ENCODE measurements at regions not wholly inside any gene's neighbourhood (a gene's known extent, or its start where the extent isn't known, plus 50 kb on each side); places are given as distances from the start of the nearest gene placed in this dataset.

DNA sequence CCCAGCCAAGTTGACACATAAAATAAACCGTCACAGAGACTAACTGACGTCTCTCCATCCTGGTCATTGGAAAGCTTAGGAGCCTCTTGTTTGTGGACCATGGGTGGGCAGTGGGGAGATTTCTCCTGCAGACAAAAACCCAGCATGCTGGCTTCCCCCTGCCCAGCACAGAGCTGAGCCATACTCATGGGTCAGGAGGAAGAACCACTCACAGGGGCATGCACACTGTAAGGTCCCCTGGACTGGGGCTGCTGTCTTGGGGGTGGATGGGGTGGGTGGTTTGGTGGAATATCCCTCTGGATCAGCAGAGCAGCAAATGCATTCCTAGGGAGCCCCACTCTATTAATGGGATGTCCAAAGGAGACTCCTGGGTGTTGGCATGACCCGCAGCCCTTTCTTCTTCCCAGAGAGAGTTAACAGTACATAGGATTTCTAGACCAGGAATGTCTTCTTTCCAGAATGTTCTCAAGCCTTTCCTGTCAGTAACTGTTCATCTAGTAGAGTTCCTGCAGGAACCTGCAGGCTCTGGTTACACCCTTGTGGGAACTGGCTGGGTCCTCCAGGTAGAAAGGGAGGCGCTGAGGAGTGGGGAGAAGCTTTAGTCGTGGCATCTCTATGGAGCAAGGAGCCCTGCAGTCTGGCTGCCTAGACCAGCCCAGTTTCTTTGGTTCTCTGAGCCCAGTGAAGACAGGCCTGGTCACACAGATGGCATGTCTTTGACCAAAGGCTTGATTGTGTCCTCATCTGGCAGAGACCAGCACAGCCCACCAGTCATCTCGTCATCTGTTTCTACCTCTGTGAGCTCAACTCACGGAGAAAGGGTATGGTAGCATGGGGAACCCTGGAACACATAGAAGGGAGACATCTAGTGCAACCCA is 73.4 kb upstream of the PRR23C start:
- TF ChIP-seq FOS (IDR thresholded peaks at IDR 0.05; ENCODE audit: low read depth, low read length) = no peak
- TF ChIP-seq, protein P1, sequence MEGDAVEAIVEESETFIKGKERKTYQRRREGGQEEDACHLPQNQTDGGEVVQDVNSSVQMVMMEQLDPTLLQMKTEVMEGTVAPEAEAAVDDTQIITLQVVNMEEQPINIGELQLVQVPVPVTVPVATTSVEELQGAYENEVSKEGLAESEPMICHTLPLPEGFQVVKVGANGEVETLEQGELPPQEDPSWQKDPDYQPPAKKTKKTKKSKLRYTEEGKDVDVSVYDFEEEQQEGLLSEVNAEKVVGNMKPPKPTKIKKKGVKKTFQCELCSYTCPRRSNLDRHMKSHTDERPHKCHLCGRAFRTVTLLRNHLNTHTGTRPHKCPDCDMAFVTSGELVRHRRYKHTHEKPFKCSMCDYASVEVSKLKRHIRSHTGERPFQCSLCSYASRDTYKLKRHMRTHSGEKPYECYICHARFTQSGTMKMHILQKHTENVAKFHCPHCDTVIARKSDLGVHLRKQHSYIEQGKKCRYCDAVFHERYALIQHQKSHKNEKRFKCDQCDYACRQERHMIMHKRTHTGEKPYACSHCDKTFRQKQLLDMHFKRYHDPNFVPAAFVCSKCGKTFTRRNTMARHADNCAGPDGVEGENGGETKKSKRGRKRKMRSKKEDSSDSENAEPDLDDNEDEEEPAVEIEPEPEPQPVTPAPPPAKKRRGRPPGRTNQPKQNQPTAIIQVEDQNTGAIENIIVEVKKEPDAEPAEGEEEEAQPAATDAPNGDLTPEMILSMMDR (conservative IDR thresholded peaks at IDR 0.05; ENCODE audit: low read depth, low read length) = no peak
- no peak for TF ChIP-seq RAD21 (IDR thresholded peaks at IDR 0.05; ENCODE audit: low read length)
- TF ChIP-seq, protein P2, sequence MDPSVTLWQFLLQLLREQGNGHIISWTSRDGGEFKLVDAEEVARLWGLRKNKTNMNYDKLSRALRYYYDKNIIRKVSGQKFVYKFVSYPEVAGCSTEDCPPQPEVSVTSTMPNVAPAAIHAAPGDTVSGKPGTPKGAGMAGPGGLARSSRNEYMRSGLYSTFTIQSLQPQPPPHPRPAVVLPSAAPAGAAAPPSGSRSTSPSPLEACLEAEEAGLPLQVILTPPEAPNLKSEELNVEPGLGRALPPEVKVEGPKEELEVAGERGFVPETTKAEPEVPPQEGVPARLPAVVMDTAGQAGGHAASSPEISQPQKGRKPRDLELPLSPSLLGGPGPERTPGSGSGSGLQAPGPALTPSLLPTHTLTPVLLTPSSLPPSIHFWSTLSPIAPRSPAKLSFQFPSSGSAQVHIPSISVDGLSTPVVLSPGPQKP (IDR thresholded peaks at IDR 0.05; ENCODE audit: borderline replicate concordance, low read depth, low read length) = no peak
- no peak for TF ChIP-seq NFE2L2 (IDR thresholded peaks at IDR 0.05; ENCODE audit: low read depth, low read length)
- TF ChIP-seq POLR2A (IDR thresholded peaks at IDR 0.05; ENCODE audit: low read depth, low read length) = no peak
- TF ChIP-seq MAFK (IDR thresholded peaks at IDR 0.05; ENCODE audit: low read depth, low read length) = no peak
- no peak for TF ChIP-seq MAZ (IDR thresholded peaks at IDR 0.05; ENCODE audit: borderline replicate concordance, low read depth, low read length)
- TF ChIP-seq, protein P3, sequence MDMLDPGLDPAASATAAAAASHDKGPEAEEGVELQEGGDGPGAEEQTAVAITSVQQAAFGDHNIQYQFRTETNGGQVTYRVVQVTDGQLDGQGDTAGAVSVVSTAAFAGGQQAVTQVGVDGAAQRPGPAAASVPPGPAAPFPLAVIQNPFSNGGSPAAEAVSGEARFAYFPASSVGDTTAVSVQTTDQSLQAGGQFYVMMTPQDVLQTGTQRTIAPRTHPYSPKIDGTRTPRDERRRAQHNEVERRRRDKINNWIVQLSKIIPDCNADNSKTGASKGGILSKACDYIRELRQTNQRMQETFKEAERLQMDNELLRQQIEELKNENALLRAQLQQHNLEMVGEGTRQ (IDR thresholded peaks at IDR 0.05; ENCODE audit: low read depth, low read length) = no peak
- no peak for TF ChIP-seq CEBPB (IDR thresholded peaks at IDR 0.05; ENCODE audit: low read depth, low read length)
- no peak for TF ChIP-seq CHD1 (IDR thresholded peaks at IDR 0.05; ENCODE audit: low read depth, low read length)
- no peak for TF ChIP-seq BHLHE40 (IDR thresholded peaks at IDR 0.05; ENCODE audit: low read depth, low read length)

Measured in IMR-90 (cell line).